GM13977 (cell line): ENCODE measurements at regions not wholly inside any gene's neighbourhood (a gene's known extent, or its start where the extent isn't known, plus 50 kb on each side); places are given as distances from the start of the nearest gene placed in this dataset.

Experiments used
- DNase-seq: peaks from one replicate; pipeline ENCODE4 v3.0.0; 2012; ENCODE audit warnings: low spot score
- CTCF ChIP-seq: IDR thresholded peaks from 2 replicates; pipeline ENCODE4 v1.5.1; 2012; ENCODE audit warnings: mild to moderate bottlenecking, control low read depth; ENCODE audit not compliant: insufficient read depth; ENCODE audit errors: extremely low read depth, missing control alignments
- in situ Hi-C: fragments of 300-500 bp; cut with MboI; formaldehyde crosslinking; loops from one replicate; pipeline ENCODE4 v1.12.0; 2022; ENCODE audit warnings: low sequenced_read_pairs, low pct_unique_long_range_greater_than_20kb, mixed read lengths, inconsistent platforms; ENCODE audit not compliant: unreplicated experiment

- no peak for DNase-seq
- in situ Hi-C loops: no loop called here
- TF ChIP-seq CTCF: no peak
Observed at GRCh38 chr2:36178384-36178783, 177.2 kb upstream of the CRIM1 start.

- TF ChIP-seq CTCF: no peak
- DNase-seq: no peak
- in situ Hi-C loops: no loop called here
Observed at GRCh38 chr2:36177282-36177681, 178.3 kb upstream of the CRIM1 start.

- TF ChIP-seq CTCF: no peak
- in situ Hi-C loops: no loop called here
- DNase-seq: no peak
Observed at GRCh38 chr2:36174920-36175319, 180.7 kb upstream of the CRIM1 start.

- no peak for TF ChIP-seq CTCF
- in situ Hi-C loops: no loop called here
Observed at GRCh38 chr2:36173760-36174404, 181.7 kb upstream of the CRIM1 start.

GRCh38 chr2:36172824-36173223 lies 182.8 kb upstream of the CRIM1 start:
- in situ Hi-C loops: no loop called here
- no peak for TF ChIP-seq CTCF
- DNase-seq: no peak

More at GRCh38 chr2:36173760-36174404, 181.7 kb upstream of the CRIM1 start:
- no peak for DNase-seq

- no peak for DNase-seq
- no peak for TF ChIP-seq CTCF
- in situ Hi-C loops: no loop called here
Observed at GRCh38 chr2:36170805-36171204, 184.8 kb upstream of the CRIM1 start.
